Stomach (tissue), 4 donors: ENCODE measurements at regions not wholly inside any gene's neighbourhood (a gene's known extent, or its start where the extent isn't known, plus 50 kb on each side); places are given as distances from the start of the nearest gene placed in this dataset.

Source experiments
- CTCF ChIP-seq, 7 experiments: fragments of 450-650 bp in 4 of 7; fragments of 200-600 bp in 3 of 7; sonication (generic) in 3 of 7; IDR thresholded peaks; one replicate each; pipeline ENCODE4 v1.5.1; 2016 to 2019; ENCODE audit warnings: antibody characterized with exemption in 7 of 7, control low read depth in 2 of 7, mild to moderate bottlenecking in 1 of 7
- POLR2A ChIP-seq, 4 donors: fragments of 450-650 bp; IDR thresholded peaks; one replicate each; pipeline ENCODE4 v1.6.1; 2016; ENCODE audit warnings: antibody characterized with exemption in 4 of 4, control low read depth in 2 of 4, mild to moderate bottlenecking in 1 of 4, moderate library complexity in 1 of 4
- POLR2AphosphoS5 ChIP-seq, 3 donors: sonication (generic); formaldehyde crosslinking; IDR thresholded peaks; one replicate each; pipeline ENCODE4 v1.6.1; 2016; ENCODE audit warnings: antibody characterized with exemption in 3 of 3

- no peak for TF ChIP-seq POLR2AphosphoS5 (IDR thresholded peaks at IDR 0.05)
- TF ChIP-seq CTCF (IDR thresholded peaks at IDR 0.05), result no peak
- TF ChIP-seq POLR2A (IDR thresholded peaks at IDR 0.05), result no peak
Measured at GRCh38 chr13:74485757-74486156, 351.6 kb upstream of the KLF12 start.
